ENCODE measurements at regions not wholly inside any gene's neighbourhood (a gene's known extent, or its start where the extent isn't known, plus 50 kb on each side); places are given as distances from the start of the nearest gene placed in this dataset.

- CTCF ChIA-PET = no interaction called here
- H3K4me1 ChIP-seq (ENCODE audit: control insufficient read depth in 1 of 2, insufficient read depth in 2 of 2, low read depth in 1 of 2, low read length in 1 of 2) = no peaks in the 10 kb centered on the region
- no peak for DNase-seq
- H3K9me2 ChIP-seq = no peaks in the 10 kb centered on the region
- 3% methylated on average over 3 of the region's 3 CpGs for WGBS (ENCODE audit: low lambda C conversion rate)
- no peak overlapping the region for H3K4me3 ChIP-seq (ENCODE audit: low read depth in 2 of 2, low read length in 1 of 2)
- H3K9ac ChIP-seq = no peak overlapping the region
- no peaks in the 10 kb centered on the region for H3K9me3 ChIP-seq
- no peak overlapping the region for H3K27ac ChIP-seq (ENCODE audit: low read depth in 2 of 2, low read length in 1 of 2)
- no peak overlapping the region for H3K4me2 ChIP-seq
- H3F3A ChIP-seq (replicated peaks; ENCODE audit: insufficient read depth) = no peaks in the 10 kb centered on the region
- no peaks in the 10 kb centered on the region for H4K20me1 ChIP-seq (ENCODE audit: insufficient read depth)
- H2AFZ ChIP-seq (ENCODE audit: low read depth) = no peak overlapping the region
- H3K79me2 ChIP-seq (ENCODE audit: insufficient read depth) = no peaks in the 10 kb centered on the region
- TF ChIP-seq NFIC (IDR thresholded peaks at IDR 0.05; ENCODE audit: borderline replicate concordance) (no peak), TEAD4 (IDR thresholded peaks at IDR 0.05; ENCODE audit: borderline replicate concordance, insufficient read depth) (no peak), GABPA (IDR thresholded peaks at IDR 0.05; ENCODE audit: low read depth) (no peak)
- no peaks in the 10 kb centered on the region for H3K36me3 ChIP-seq (replicated peaks in 1 of 2; ENCODE audit: control insufficient read depth in 1 of 2, insufficient read depth in 2 of 2, low read length in 1 of 2)
- no peaks in the 10 kb centered on the region for H3K27me3 ChIP-seq (ENCODE audit: insufficient read depth)
- POLR2A ChIA-PET = no interaction called here
These were observed 519.7 kb upstream of the ID4 start for GRCh38 chr6:19317431-19317986.

GRCh38 chr6:19319005-19319404 lies 518.2 kb upstream of the ID4 start:
- no peaks in the 10 kb centered on the region for H4K20me1 ChIP-seq (ENCODE audit: insufficient read depth)
- H3K4me3 ChIP-seq (ENCODE audit: low read depth in 2 of 2, low read length in 1 of 2) = no peak overlapping the region
- no peaks in the 10 kb centered on the region for H3K9me2 ChIP-seq
- no peaks in the 10 kb centered on the region for H3K9me3 ChIP-seq
- no peak overlapping the region for H2AFZ ChIP-seq (ENCODE audit: low read depth)
- POLR2A ChIA-PET = no interaction called here
- no peaks in the 10 kb centered on the region for H3F3A ChIP-seq (replicated peaks; ENCODE audit: insufficient read depth)
- no peak overlapping the region for H3K9ac ChIP-seq
- no peaks in the 10 kb centered on the region for H3K79me2 ChIP-seq (ENCODE audit: insufficient read depth)
- TF ChIP-seq USF2 (IDR thresholded peaks at IDR 0.05; ENCODE audit: borderline replicate concordance, low read depth, low read length) (no peak), YY1 (IDR thresholded peaks at IDR 0.05; ENCODE audit: low read depth) (no peak), EZH2phosphoT487 (IDR thresholded peaks at IDR 0.05; ENCODE audit: borderline replicate concordance, low read depth) (no peak), RAD21 (IDR thresholded peaks at IDR 0.05; ENCODE audit: low read length) (no peak), JUND (IDR thresholded peaks at IDR 0.05) (no peak), GATA2 (CRISPR knock-in tag; IDR thresholded peaks at IDR 0.05) (no peak), FOXJ3 (CRISPR knock-in tag; IDR thresholded peaks at IDR 0.05) (no peak), SMC3 (IDR thresholded peaks at IDR 0.05; ENCODE audit: low read depth, low read length) (no peak), TAF1 (IDR thresholded peaks at IDR 0.05; ENCODE audit: borderline replicate concordance, low read depth, low read length) (no peak), EP300 (IDR thresholded peaks at IDR 0.05; ENCODE audit: borderline replicate concordance in 1 of 2, low read depth in 1 of 2, low read length in 1 of 2) (no peak), SIN3A (IDR thresholded peaks at IDR 0.05; ENCODE audit: borderline replicate concordance, low read depth, low read length) (no peak)
- H3K4me1 ChIP-seq (ENCODE audit: control insufficient read depth in 1 of 2, insufficient read depth in 2 of 2, low read depth in 1 of 2, low read length in 1 of 2) = no peaks in the 10 kb centered on the region
- H3K27me3 ChIP-seq (ENCODE audit: insufficient read depth) = no peaks in the 10 kb centered on the region
- H3K36me3 ChIP-seq (replicated peaks in 1 of 2; ENCODE audit: control insufficient read depth in 1 of 2, insufficient read depth in 2 of 2, low read length in 1 of 2) = no peaks in the 10 kb centered on the region
- DNase-seq = no peak
- no peak overlapping the region for H3K27ac ChIP-seq (ENCODE audit: low read depth in 2 of 2, low read length in 1 of 2)
- H3K4me2 ChIP-seq = no peak overlapping the region
- CTCF ChIA-PET = no interaction called here
- 11% methylated on average over 1 of the region's 1 CpG for WGBS (ENCODE audit: low lambda C conversion rate)
